ENCODE measurements at regions not wholly inside any gene's neighbourhood (a gene's known extent, or its start where the extent isn't known, plus 50 kb on each side); places are given as distances from the start of the nearest gene placed in this dataset.

DNA sequence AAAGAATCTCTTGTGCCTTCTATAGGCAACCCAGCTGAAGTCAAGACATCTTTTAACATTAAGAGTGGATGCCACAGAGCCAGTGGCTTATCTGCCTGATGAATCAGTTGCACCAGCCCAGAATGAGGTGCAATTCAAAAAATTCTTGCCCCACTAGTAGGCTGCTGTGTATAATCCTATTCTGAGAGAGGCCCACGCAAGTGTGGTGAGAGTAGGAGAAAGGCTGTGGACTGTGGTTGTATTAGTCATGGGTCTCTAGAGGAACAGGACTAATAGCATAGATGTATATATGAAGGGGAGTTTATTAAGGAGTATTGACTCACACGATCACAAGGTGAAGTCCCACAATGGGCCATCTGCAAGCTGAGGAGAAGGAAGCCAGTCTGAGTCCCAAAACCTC is 216.4 kb downstream of the LTN1 start:
- no peak overlapping the region for H3K4me3 Mint-ChIP-seq
- TF ChIP-seq, protein P1, sequence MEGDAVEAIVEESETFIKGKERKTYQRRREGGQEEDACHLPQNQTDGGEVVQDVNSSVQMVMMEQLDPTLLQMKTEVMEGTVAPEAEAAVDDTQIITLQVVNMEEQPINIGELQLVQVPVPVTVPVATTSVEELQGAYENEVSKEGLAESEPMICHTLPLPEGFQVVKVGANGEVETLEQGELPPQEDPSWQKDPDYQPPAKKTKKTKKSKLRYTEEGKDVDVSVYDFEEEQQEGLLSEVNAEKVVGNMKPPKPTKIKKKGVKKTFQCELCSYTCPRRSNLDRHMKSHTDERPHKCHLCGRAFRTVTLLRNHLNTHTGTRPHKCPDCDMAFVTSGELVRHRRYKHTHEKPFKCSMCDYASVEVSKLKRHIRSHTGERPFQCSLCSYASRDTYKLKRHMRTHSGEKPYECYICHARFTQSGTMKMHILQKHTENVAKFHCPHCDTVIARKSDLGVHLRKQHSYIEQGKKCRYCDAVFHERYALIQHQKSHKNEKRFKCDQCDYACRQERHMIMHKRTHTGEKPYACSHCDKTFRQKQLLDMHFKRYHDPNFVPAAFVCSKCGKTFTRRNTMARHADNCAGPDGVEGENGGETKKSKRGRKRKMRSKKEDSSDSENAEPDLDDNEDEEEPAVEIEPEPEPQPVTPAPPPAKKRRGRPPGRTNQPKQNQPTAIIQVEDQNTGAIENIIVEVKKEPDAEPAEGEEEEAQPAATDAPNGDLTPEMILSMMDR (conservative IDR thresholded peaks at IDR 0.05) = no peak
- no peaks in the 10 kb centered on the region for H3K4me1 Mint-ChIP-seq
- no peak overlapping the region for H3K27ac Mint-ChIP-seq (ENCODE audit: unreplicated experiment)
- H3K36me3 Mint-ChIP-seq (ENCODE audit: low read depth) = no peaks in the 10 kb centered on the region
- peaks cover 3% of the 10 kb centered on the region for H3K9me3 Mint-ChIP-seq
- no peak for DNase-seq (ENCODE audit: low read depth, low spot score)
- H3K27me3 Mint-ChIP-seq (ENCODE audit: low read depth) = no peaks in the 10 kb centered on the region

- no peak for DNase-seq (ENCODE audit: low read depth, low spot score)
- TF ChIP-seq, protein P1 (conservative IDR thresholded peaks at IDR 0.05) = no peak
- Mint-ChIP-seq H3K27ac (ENCODE audit: unreplicated experiment) (no peak overlapping the region), H3K9me3 (peaks cover 3% of the 10 kb centered on the region), H3K36me3 (ENCODE audit: low read depth) (no peaks in the 10 kb centered on the region), H3K4me3 (no peak overlapping the region), H3K27me3 (ENCODE audit: low read depth) (no peaks in the 10 kb centered on the region), H3K4me1 (no peaks in the 10 kb centered on the region)
Observed at GRCh38 chr21:28775071-28775470, 217.6 kb downstream of the LTN1 start.

GRCh38 chr21:28773036-28773435 is 219.6 kb downstream of the LTN1 start:
- TF ChIP-seq, protein P1 (conservative IDR thresholded peaks at IDR 0.05) = no peak
- Mint-ChIP-seq H3K27me3 (ENCODE audit: low read depth) (no peaks in the 10 kb centered on the region), H3K27ac (ENCODE audit: unreplicated experiment) (no peak overlapping the region), H3K4me3 (no peak overlapping the region), H3K36me3 (ENCODE audit: low read depth) (no peaks in the 10 kb centered on the region), H3K9me3 (no peaks in the 10 kb centered on the region), H3K4me1 (peaks cover 6% of the 10 kb centered on the region)
- DNase-seq (ENCODE audit: low read depth, low spot score) = no peak

DNA sequence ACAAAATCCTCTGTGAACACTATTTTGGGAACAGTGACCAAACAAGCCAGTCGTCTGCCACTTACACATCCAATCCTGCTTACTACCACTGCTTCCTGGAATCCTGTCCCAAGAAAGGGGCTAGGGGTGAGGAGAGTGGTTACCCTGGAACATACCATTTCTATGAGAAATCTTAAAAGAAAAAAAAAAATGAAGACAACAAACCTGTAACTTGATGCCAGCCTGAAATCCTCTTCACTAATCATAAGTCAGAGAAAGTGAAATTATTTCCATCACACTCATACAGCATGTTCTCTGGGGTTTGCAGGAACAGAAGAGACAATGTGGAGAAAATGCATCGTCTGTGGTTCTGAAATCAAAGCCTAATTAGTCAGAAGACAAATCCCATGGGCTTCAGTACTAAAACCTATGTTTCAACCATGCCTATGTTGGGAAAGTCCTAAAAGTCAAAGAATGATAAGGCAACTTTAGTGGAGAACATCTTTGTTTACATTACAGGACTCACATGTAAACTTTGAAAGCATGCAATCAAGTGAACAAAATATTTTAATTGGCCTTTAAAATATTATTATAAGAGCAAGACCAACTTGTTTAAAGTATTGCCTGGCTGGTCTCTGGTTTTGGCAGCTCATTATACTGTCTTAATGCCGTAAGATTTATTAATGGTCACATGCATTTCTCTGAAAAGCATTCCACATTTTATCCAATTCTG is 220.7 kb downstream of the LTN1 start:
- H3K36me3 Mint-ChIP-seq (ENCODE audit: low read depth) = peaks cover 2% of the 10 kb centered on the region
- H3K4me3 Mint-ChIP-seq = no peak overlapping the region
- TF ChIP-seq, protein P1 (conservative IDR thresholded peaks at IDR 0.05) = no peak
- H3K27ac Mint-ChIP-seq (ENCODE audit: unreplicated experiment) = no peak overlapping the region
- no peak for DNase-seq (ENCODE audit: low read depth, low spot score)
- no peaks in the 10 kb centered on the region for H3K27me3 Mint-ChIP-seq (ENCODE audit: low read depth)
- peaks cover 6% of the 10 kb centered on the region for H3K4me1 Mint-ChIP-seq
- peaks cover 2% of the 10 kb centered on the region for H3K9me3 Mint-ChIP-seq

GRCh38 chr21:28770867-28771661 is 221.6 kb downstream of the LTN1 start:
- Mint-ChIP-seq H3K9me3 (peaks cover 8% of the 10 kb centered on the region), H3K27me3 (ENCODE audit: low read depth) (no peaks in the 10 kb centered on the region), H3K27ac (ENCODE audit: unreplicated experiment) (no peak overlapping the region), H3K36me3 (ENCODE audit: low read depth) (peaks cover 8% of the 10 kb centered on the region), H3K4me1 (peaks cover 6% of the 10 kb centered on the region), H3K4me3 (no peak overlapping the region)
- DNase-seq (ENCODE audit: low read depth, low spot score) = no peak
- TF ChIP-seq, protein P1 (conservative IDR thresholded peaks at IDR 0.05) = no peak

Measured in neural crest cell (in vitro differentiated cells).